Left ventricle myocardium inferior (tissue), 1 donor: ENCODE measurements at regions not wholly inside any gene's neighbourhood (a gene's known extent, or its start where the extent isn't known, plus 50 kb on each side); places are given as distances from the start of the nearest gene placed in this dataset.
A peak's percentile ranks its signal among the peaks of the same experiment; 100 is the strongest.

Source experiments
- DNase-seq: peaks from one replicate; pipeline ENCODE4 v3.0.0-alpha.2; 2020
- H3K27ac ChIP-seq: fragments of 200-600 bp; replicated peaks from 2 replicates; pipeline ENCODE4 v1.8.0; 2021
- H3K27me3 ChIP-seq: fragments of 200-600 bp; 2 replicates; pipeline ENCODE4 v1.8.0; 2021; ENCODE audit warnings: low read depth
- H3K36me3 ChIP-seq: fragments of 200-600 bp; 2 replicates; pipeline ENCODE4 v1.8.0; 2021
- H3K4me1 ChIP-seq: fragments of 200-600 bp; 2 replicates; pipeline ENCODE4 v1.8.0; 2021
- H3K4me3 ChIP-seq: fragments of 200-600 bp; 2 replicates; pipeline ENCODE4 v1.8.0; 2021; ENCODE audit warnings: mild to moderate bottlenecking, moderate library complexity
- H3K9me3 ChIP-seq: fragments of 200-600 bp; replicated peaks from 2 replicates; pipeline ENCODE4 v1.8.0; 2021
- CTCF ChIP-seq: fragments of 200-600 bp; IDR thresholded peaks from 2 replicates; pipeline ENCODE4 v1.8.0; 2021; ENCODE audit warnings: antibody characterized with exemption, mild to moderate bottlenecking, borderline replicate concordance
- intact Hi-C: fragments of 100-400 bp; cut with micrococcal nuclease; formaldehyde crosslinking; loops from one replicate; pipeline ENCODE4 v1.11.0; 2022
- donor health status: DM: no; HTN: yes; CAD: no; lungs with severe emphysema.

- Histone ChIP-seq H3K36me3 (no peaks in the 10 kb centered on the region), H3K27ac (no peak overlapping the region), H3K4me3 (no peak overlapping the region), H3K9me3 (peaks cover 10% of the 10 kb centered on the region), H3K27me3 (no peaks in the 10 kb centered on the region), H3K4me1 (peaks cover 19% of the 10 kb centered on the region)
- no peak for TF ChIP-seq CTCF
- intact Hi-C loops, result no loop called here
- no peak for DNase-seq
Observed at GRCh38 chr1:60952612-60953111, 129.7 kb upstream of the NFIA start.

- Histone ChIP-seq H3K4me1 (peaks cover 19% of the 10 kb centered on the region), H3K9me3 (peaks cover 9% of the 10 kb centered on the region), H3K36me3 (no peaks in the 10 kb centered on the region), H3K27ac (no peak overlapping the region), H3K4me3 (no peak overlapping the region), H3K27me3 (no peaks in the 10 kb centered on the region)
- DNase-seq, result no peak
- TF ChIP-seq CTCF, result no peak
- intact Hi-C loops, result no loop called here
Observed at GRCh38 chr1:60950224-60951063, 131.9 kb upstream of the NFIA start.

GRCh38 chr1:60949826-60950197, 132.5 kb upstream of the NFIA start:
- TF ChIP-seq CTCF, result no peak
- intact Hi-C loops, result no loop called here
- H3K4me3 ChIP-seq, result no peak overlapping the region
- H3K36me3 ChIP-seq, result no peaks in the 10 kb centered on the region
- peaks cover 19% of the 10 kb centered on the region for H3K4me1 ChIP-seq
- DNase-seq, result no peak
- no peak overlapping the region for H3K27ac ChIP-seq
- peaks cover 3% of the 10 kb centered on the region for H3K9me3 ChIP-seq
- H3K27me3 ChIP-seq, result no peaks in the 10 kb centered on the region

- H3K36me3 ChIP-seq, result no peaks in the 10 kb centered on the region
Observed at GRCh38 chr1:60949154-60949825, 133.1 kb upstream of the NFIA start.

GRCh38 chr1:60948486-60948885, 133.9 kb upstream of the NFIA start:
- peaks cover 21% of the 10 kb centered on the region for H3K4me1 ChIP-seq
- H3K36me3 ChIP-seq, result no peaks in the 10 kb centered on the region
- H3K27me3 ChIP-seq, result no peaks in the 10 kb centered on the region
- peak overlapping the region; percentile 39 for H3K27ac ChIP-seq
- H3K4me3 ChIP-seq, result no peak overlapping the region
- TF ChIP-seq CTCF, result no peak
- no peak for DNase-seq
- intact Hi-C loops, result no loop called here
- no peaks in the 10 kb centered on the region for H3K9me3 ChIP-seq

More at GRCh38 chr1:60949154-60949825, 133.1 kb upstream of the NFIA start:
- Histone ChIP-seq H3K4me1 (peaks cover 19% of the 10 kb centered on the region), H3K4me3 (no peak overlapping the region), H3K9me3 (no peaks in the 10 kb centered on the region), H3K27ac (no peak overlapping the region), H3K27me3 (no peaks in the 10 kb centered on the region)
- intact Hi-C loops, result no loop called here
- no peak for TF ChIP-seq CTCF
- DNase-seq, result no peak
